Smooth muscle cell (in vitro differentiated cells): ENCODE measurements at regions not wholly inside any gene's neighbourhood (a gene's known extent, or its start where the extent isn't known, plus 50 kb on each side); places are given as distances from the start of the nearest gene placed in this dataset.

ENCODE experiments used
- DNase-seq: peaks from one replicate; lab custom pipeline; 2025; ENCODE audit not compliant: unreplicated experiment; lab: John Stamatoyannopoulos, UW
- H2AFZ ChIP-seq: fragments of 200-600 bp; sonication (generic); 2 replicates; pipeline ENCODE4 v1.6.0; 2016; ENCODE audit warnings: antibody characterized with exemption, low read depth, mild to moderate bottlenecking
- H3F3A ChIP-seq: fragments of 200-600 bp; sonication (generic); 2 replicates; pipeline ENCODE4 v1.6.0; 2017; ENCODE audit warnings: antibody characterized with exemption, low read depth
- H3K27ac ChIP-seq: fragments of 200-600 bp; sonication (generic); 2 replicates; pipeline ENCODE4 v1.5.1; 2016; ENCODE audit warnings: low read depth, mild to moderate bottlenecking
- H3K27me3 ChIP-seq: fragments of 200-600 bp; sonication (generic); 2 replicates; pipeline ENCODE4 v1.6.1; 2016; ENCODE audit warnings: low read depth, mild to moderate bottlenecking
- H3K36me3 ChIP-seq: fragments of 200-600 bp; sonication (generic); 2 replicates; pipeline ENCODE4 v1.5.1; 2016; ENCODE audit warnings: low read depth
- H3K4me1 ChIP-seq: fragments of 200-600 bp; sonication (generic); 2 replicates; pipeline ENCODE4 v1.5.1; 2016; ENCODE audit warnings: low read depth
- H3K4me2 ChIP-seq: fragments of 200-600 bp; sonication (generic); 2 replicates; pipeline ENCODE4 v1.6.0; 2016; ENCODE audit warnings: mild to moderate bottlenecking
- H3K4me3 ChIP-seq: fragments of 200-600 bp; sonication (generic); 2 replicates; pipeline ENCODE4 v1.5.1; 2016; ENCODE audit warnings: mild to moderate bottlenecking
- H3K79me2 ChIP-seq: fragments of 200-600 bp; sonication (generic); 2 replicates; pipeline ENCODE4 v1.6.0; 2016; ENCODE audit warnings: low read depth, mild to moderate bottlenecking
- H3K9ac ChIP-seq: fragments of 200-600 bp; sonication (generic); 2 replicates; pipeline ENCODE4 v1.6.0; 2016; ENCODE audit warnings: low read depth
- H3K9me3 ChIP-seq: fragments of 200-600 bp; sonication (generic); replicated peaks from 2 replicates; pipeline ENCODE4 v1.5.1; 2016; ENCODE audit warnings: low read depth
- H4K20me1 ChIP-seq: fragments of 200-600 bp; sonication (generic); 2 replicates; pipeline ENCODE4 v1.6.0; 2016; ENCODE audit warnings: low read depth
- CTCF ChIP-seq: fragments of 200-600 bp; sonication (generic); IDR thresholded peaks from 2 replicates; pipeline ENCODE4 v1.5.1; 2017; ENCODE audit warnings: borderline replicate concordance, mild to moderate bottlenecking, antibody characterized with exemption; ENCODE audit not compliant: insufficient read depth, poor library complexity, severe bottlenecking
- WGBS: methylation state at CpG from one replicate; pipeline ENCODE4 v1.1.7; 2016; ENCODE audit warnings: low lambda C conversion rate; 5-methylcytosine and 5-hydroxymethylcytosine counted together

GRCh38 chr9:7354704-7355103 is 444.9 kb downstream of the DMAC1 start:
- H3K27me3 ChIP-seq = no peaks in the 10 kb centered on the region

GRCh38 chr9:7348692-7349091 is 450.9 kb downstream of the DMAC1 start:
- no peak overlapping the region for H2AFZ ChIP-seq
- H3F3A ChIP-seq = no peaks in the 10 kb centered on the region
- no peaks in the 10 kb centered on the region for H3K36me3 ChIP-seq
- no peak overlapping the region for H3K4me2 ChIP-seq
- no peak for TF ChIP-seq CTCF
- no peak for DNase-seq
- H3K27me3 ChIP-seq = no peaks in the 10 kb centered on the region
- H3K9me3 ChIP-seq = peaks cover 6% of the 10 kb centered on the region
- no peaks in the 10 kb centered on the region for H3K4me1 ChIP-seq
- H3K4me3 ChIP-seq = no peak overlapping the region
- no peaks in the 10 kb centered on the region for H4K20me1 ChIP-seq
- no peaks in the 10 kb centered on the region for H3K79me2 ChIP-seq
- H3K9ac ChIP-seq = no peak overlapping the region
- no peak overlapping the region for H3K27ac ChIP-seq

More at GRCh38 chr9:7354704-7355103, 444.9 kb downstream of the DMAC1 start:
- Histone ChIP-seq H3K9me3 (no peaks in the 10 kb centered on the region), H3K79me2 (no peaks in the 10 kb centered on the region), H3K4me2 (no peak overlapping the region), H3K36me3 (no peaks in the 10 kb centered on the region), H4K20me1 (no peaks in the 10 kb centered on the region), H2AFZ (no peak overlapping the region), H3F3A (no peaks in the 10 kb centered on the region), H3K4me3 (no peak overlapping the region), H3K4me1 (no peaks in the 10 kb centered on the region), H3K27ac (no peak overlapping the region), H3K9ac (no peak overlapping the region)
- TF ChIP-seq CTCF = no peak
- DNase-seq = no peak

GRCh38 chr9:7347556-7347955 is 452.0 kb downstream of the DMAC1 start:
- no peak for DNase-seq
- TF ChIP-seq CTCF = no peak
- H3K36me3 ChIP-seq = no peaks in the 10 kb centered on the region
- peaks cover 6% of the 10 kb centered on the region for H3K9me3 ChIP-seq
- H3K27me3 ChIP-seq = no peaks in the 10 kb centered on the region
- H3K27ac ChIP-seq = no peak overlapping the region
- H3K4me2 ChIP-seq = no peak overlapping the region
- H3K79me2 ChIP-seq = no peaks in the 10 kb centered on the region
- no peak overlapping the region for H3K4me3 ChIP-seq
- H3F3A ChIP-seq = no peaks in the 10 kb centered on the region
- no peak overlapping the region for H3K9ac ChIP-seq
- H3K4me1 ChIP-seq = peaks cover 1% of the 10 kb centered on the region
- WGBS = 67% methylated on average over 4 of the region's 4 CpGs
- H4K20me1 ChIP-seq = no peaks in the 10 kb centered on the region
- H2AFZ ChIP-seq = no peak overlapping the region

- Histone ChIP-seq H3F3A (no peaks in the 10 kb centered on the region), H3K9me3 (peaks cover 6% of the 10 kb centered on the region), H3K36me3 (no peaks in the 10 kb centered on the region), H3K4me2 (no peak overlapping the region), H3K9ac (no peak overlapping the region), H4K20me1 (no peaks in the 10 kb centered on the region), H3K4me3 (no peak overlapping the region), H3K27ac (no peak overlapping the region), H3K27me3 (no peaks in the 10 kb centered on the region), H2AFZ (no peak overlapping the region), H3K79me2 (no peaks in the 10 kb centered on the region), H3K4me1 (peaks cover 6% of the 10 kb centered on the region)
- TF ChIP-seq CTCF = no peak
- DNase-seq = no peak
- WGBS = 89% methylated on average over 6 of the region's 6 CpGs
Observed at GRCh38 chr9:7346144-7346543, 453.4 kb downstream of the DMAC1 start.
